HepG2 (cell line): ENCODE measurements at regions not wholly inside any gene's neighbourhood (a gene's known extent, or its start where the extent isn't known, plus 50 kb on each side); places are given as distances from the start of the nearest gene placed in this dataset.

ENCODE experiments used
- ATF2 ChIP-seq: sonication (generic); formaldehyde crosslinking; IDR thresholded peaks from 2 replicates; pipeline ENCODE4 v1.4.0; 2020; ENCODE audit warnings: missing genetic modification reagents
- CHD4 ChIP-seq: fragments of 200-600 bp; sonication (generic); IDR thresholded peaks from 2 replicates; pipeline ENCODE4 v1.7.0; 2017; ENCODE audit warnings: mild to moderate bottlenecking, low read length, borderline replicate concordance
- CTCF ChIP-seq: sonication (generic); formaldehyde crosslinking; IDR thresholded peaks from 2 replicates; pipeline ENCODE4 v1.5.0; 2020; ENCODE audit warnings: mild to moderate bottlenecking, missing genetic modification reagents, moderate library complexity
- NR2C2 ChIP-seq: sonication (generic); formaldehyde crosslinking; IDR thresholded peaks from 2 replicates; pipeline ENCODE4 v1.4.0; 2020; ENCODE audit warnings: missing genetic modification reagents, mild to moderate bottlenecking, moderate library complexity, borderline replicate concordance
- SNRNP70 ChIP-seq: fragments of 200-400 bp; formaldehyde crosslinking; IDR thresholded peaks from 2 replicates; pipeline ENCODE4 v1.6.1; 2017; ENCODE audit warnings: mild to moderate bottlenecking, low read depth, low read length, moderate library complexity
- ZNF121 ChIP-seq: sonication (generic); formaldehyde crosslinking; IDR thresholded peaks from 2 replicates; pipeline ENCODE4 v1.5.0; 2020; ENCODE audit warnings: mild to moderate bottlenecking, missing genetic modification reagents
- ZNF780A ChIP-seq: sonication (generic); formaldehyde crosslinking; IDR thresholded peaks from 2 replicates; pipeline ENCODE4 v1.8.0; 2022; ENCODE audit warnings: mild to moderate bottlenecking, missing genetic modification reagents, moderate library complexity

- TF ChIP-seq CTCF = no peak
- TF ChIP-seq ATF2 (CRISPR knock-in tag) = no peak
- no peak for TF ChIP-seq ZNF121 (CRISPR knock-in tag)
- no peak for TF ChIP-seq CHD4
- no peak for TF ChIP-seq NR2C2 (CRISPR knock-in tag)
- TF ChIP-seq SNRNP70 = no peak
- TF ChIP-seq ZNF780A (CRISPR knock-in tag) = no peak
Observed at GRCh38 chr4:129420637-129421036, 324.7 kb downstream of the C4orf33 start.
